GM23338 (cell line): ENCODE measurements at regions not wholly inside any gene's neighbourhood (a gene's known extent, or its start where the extent isn't known, plus 50 kb on each side); places are given as distances from the start of the nearest gene placed in this dataset.

Source experiments
- ATAC-seq: fragments of 200-7000 bp; cut with Tn5 transposase; 3 replicates; pipeline ENCODE4 v1.9.1; 2020
- DNase-seq: peaks from one replicate; pipeline ENCODE4 v3.0.0-alpha.2; 2015; ENCODE audit warnings: low spot score
- H2AFZ ChIP-seq: fragments of 200-600 bp; sonication (generic); 2 replicates; pipeline ENCODE4 v1.8.0; 2016; ENCODE audit warnings: antibody characterized with exemption, mild to moderate bottlenecking, moderate library complexity
- H3F3A ChIP-seq: fragments of 200-600 bp; sonication (generic); replicated peaks from 2 replicates; pipeline ENCODE4 v1.8.0; 2017; ENCODE audit warnings: antibody characterized with exemption, mixed run types, low read depth
- H3K27ac ChIP-seq: fragments of 200-600 bp; sonication (generic); 2 replicates; pipeline ENCODE4 v1.6.1; 2016; ENCODE audit warnings: low read depth
- H3K27me3 ChIP-seq: fragments of 200-600 bp; sonication (generic); 2 replicates; pipeline ENCODE4 v1.8.0; 2016; ENCODE audit warnings: mild to moderate bottlenecking, mixed run types, moderate library complexity; ENCODE audit not compliant: insufficient read depth
- H3K36me3 ChIP-seq: fragments of 200-600 bp; sonication (generic); 2 replicates; pipeline ENCODE4 v1.8.0; 2016; ENCODE audit warnings: mild to moderate bottlenecking; ENCODE audit not compliant: insufficient read depth
- H3K4me1 ChIP-seq: fragments of 200-600 bp; sonication (generic); 2 replicates; pipeline ENCODE4 v1.8.0; 2016; ENCODE audit warnings: mild to moderate bottlenecking, moderate library complexity; ENCODE audit not compliant: insufficient read depth
- H3K4me2 ChIP-seq: fragments of 200-600 bp; sonication (generic); 2 replicates; pipeline ENCODE4 v1.7.1; 2017; ENCODE audit warnings: mixed run types
- H3K4me3 ChIP-seq: fragments of 200-600 bp; sonication (generic); 2 replicates; pipeline ENCODE4 v1.6.1; 2016; ENCODE audit warnings: mixed run types
- H3K79me2 ChIP-seq: fragments of 200-600 bp; sonication (generic); replicated peaks from 2 replicates; pipeline ENCODE4 v1.8.0; 2017; ENCODE audit warnings: mild to moderate bottlenecking; ENCODE audit not compliant: insufficient read depth
- H3K9me2 ChIP-seq: fragments of 200-600 bp; sonication (generic); 2 replicates; pipeline ENCODE4 v1.8.0; 2017; ENCODE audit not compliant: insufficient read depth
- H4K20me1 ChIP-seq: fragments of 200-600 bp; sonication (generic); replicated peaks from 2 replicates; pipeline ENCODE4 v1.8.0; 2017; ENCODE audit warnings: mild to moderate bottlenecking; ENCODE audit not compliant: insufficient read depth
- H3K27ac Mint-ChIP-seq: 2 replicates; pipeline ENCODE4 v1.8.0; 2020; ENCODE audit warnings: inconsistent platforms, mild to moderate bottlenecking, moderate library complexity, mixed read lengths
- H3K27me3 Mint-ChIP-seq: 3 replicates; pipeline ENCODE4 v1.8.0; 2022; ENCODE audit warnings: low read depth, mild to moderate bottlenecking, moderate library complexity, mixed read lengths, inconsistent platforms; ENCODE audit not compliant: insufficient read depth, poor library complexity
- H3K36me3 Mint-ChIP-seq: 3 replicates; pipeline ENCODE4 v1.8.0; 2021; ENCODE audit warnings: low read depth, mild to moderate bottlenecking, inconsistent platforms, moderate library complexity, mixed read lengths
- H3K4me1 Mint-ChIP-seq: 3 replicates; pipeline ENCODE4 v1.8.0; 2020; ENCODE audit warnings: mild to moderate bottlenecking, inconsistent platforms, mixed read lengths
- H3K4me3 Mint-ChIP-seq: 3 replicates; pipeline ENCODE4 v1.8.0; 2021; ENCODE audit warnings: moderate library complexity, mild to moderate bottlenecking, inconsistent platforms, mixed read lengths
- H3K9me3 Mint-ChIP-seq: 3 replicates; pipeline ENCODE4 v1.8.0; 2020; ENCODE audit warnings: moderate library complexity, mild to moderate bottlenecking, inconsistent platforms, mixed read lengths
- CTCF ChIP-seq, 2 experiments: fragments of 200-600 bp in 1 of 2; sonication (generic) in 1 of 2; conservative IDR thresholded peaks; 2 replicates each; pipeline versions ENCODE4 v1.5.1 to v1.6.1; 2016 to 2017; ENCODE audit warnings: antibody characterized with exemption in 2 of 2, low read depth in 2 of 2, mild to moderate bottlenecking in 2 of 2, moderate library complexity in 1 of 2
- ETS1 ChIP-seq: IDR thresholded peaks from 2 replicates; pipeline ENCODE4 v1.6.1; 2016; ENCODE audit warnings: antibody characterized with exemption
- EZH2 ChIP-seq: fragments of 200-600 bp; sonication (generic); IDR thresholded peaks from one replicate; pipeline ENCODE4 v1.8.0; 2017; ENCODE audit warnings: antibody characterized with exemption, mild to moderate bottlenecking, low read depth; ENCODE audit not compliant: unreplicated experiment
- EZH2phosphoT487 ChIP-seq: fragments of 200-600 bp; sonication (generic); IDR thresholded peaks from one replicate; pipeline ENCODE4 v1.8.1; 2018; ENCODE audit warnings: antibody characterized with exemption; ENCODE audit not compliant: unreplicated experiment
- NANOG ChIP-seq: IDR thresholded peaks from 2 replicates; pipeline ENCODE4 v1.6.1; 2016; ENCODE audit warnings: antibody characterized with exemption, borderline replicate concordance
- POLR2AphosphoS5 ChIP-seq: IDR thresholded peaks from 2 replicates; pipeline ENCODE4 v1.6.1; 2016; ENCODE audit warnings: antibody characterized with exemption, low read depth
- REST ChIP-seq: IDR thresholded peaks from one replicate; pipeline ENCODE4 v1.6.1; 2018; ENCODE audit warnings: antibody characterized with exemption; ENCODE audit not compliant: unreplicated experiment
- STAT1 ChIP-seq: IDR thresholded peaks from one replicate; pipeline ENCODE4 v1.6.1; 2016; ENCODE audit warnings: antibody characterized with exemption; ENCODE audit not compliant: unreplicated experiment
- ZNF114 ChIP-seq: fragments of 250-450 bp; sonication (Bioruptor Pico); IDR thresholded peaks from 2 replicates; pipeline ENCODE4 v1.5.0; 2020; ENCODE audit warnings: mild to moderate bottlenecking, moderate library complexity
- ZNF331 ChIP-seq: fragments of 250-450 bp; sonication (Bioruptor Pico); IDR thresholded peaks from 2 replicates; pipeline ENCODE4 v1.5.0; 2020; ENCODE audit warnings: low read depth, mild to moderate bottlenecking, moderate library complexity
- ZNF462 ChIP-seq: fragments of 250-450 bp; sonication (Bioruptor Pico); IDR thresholded peaks from 2 replicates; pipeline ENCODE4 v1.5.0; 2020; ENCODE audit warnings: mild to moderate bottlenecking, moderate library complexity

GRCh38 chr3:55267206-55267930, 219.7 kb downstream of the WNT5A start (continued):
- no peak for TF ChIP-seq ZNF462
- TF ChIP-seq ZNF114 (CRISPR knock-in tag), result no peak
- TF ChIP-seq STAT1, result no peak
- no peak for TF ChIP-seq CTCF (conservative IDR thresholded peaks at IDR 0.05; ENCODE audit: low read depth in 2 of 2)

GRCh38 chr3:55264919-55265318, 222.2 kb downstream of the WNT5A start:
- H3K27me3 ChIP-seq, result no peaks in the 10 kb centered on the region
- TF ChIP-seq REST (no peak), STAT1 (no peak), ZNF331 (CRISPR knock-in tag) (no peak), EZH2 (no peak), POLR2AphosphoS5 (no peak), ZNF114 (CRISPR knock-in tag) (no peak), NANOG (no peak), EZH2phosphoT487 (no peak), ETS1 (no peak)

More at GRCh38 chr3:55264919-55265318, 222.2 kb downstream of the WNT5A start:
- H3K4me2 ChIP-seq, result no peak overlapping the region
- ATAC-seq (no peak), DNase-seq (no peak)
- H3K79me2 ChIP-seq, result no peaks in the 10 kb centered on the region
- Mint-ChIP-seq H3K27ac (no peak overlapping the region), H3K4me1 (no peaks in the 10 kb centered on the region), H3K4me3 (no peak overlapping the region), H3K36me3 (0 out of 3 replicates have a peak, but pooled peaks cover 5% of the 10 kb centered on the region), H3K27me3 (peaks cover 2% of the 10 kb centered on the region), H3K9me3 (peaks cover 6% of the 10 kb centered on the region; the same call in 1 of the 3 replicates)
- no peaks in the 10 kb centered on the region for H3K4me1 ChIP-seq
- H3K4me3 ChIP-seq, result no peak overlapping the region
- no peak overlapping the region for H2AFZ ChIP-seq
- H3K36me3 ChIP-seq, result no peaks in the 10 kb centered on the region
- no peaks in the 10 kb centered on the region for H4K20me1 ChIP-seq
- no peaks in the 10 kb centered on the region for H3F3A ChIP-seq
- no peak overlapping the region for H3K27ac ChIP-seq
- H3K9me2 ChIP-seq, result peaks cover 5% of the 10 kb centered on the region
